A549 (cell line): ENCODE measurements at regions not wholly inside any gene's neighbourhood (a gene's known extent, or its start where the extent isn't known, plus 50 kb on each side); places are given as distances from the start of the nearest gene placed in this dataset.

ENCODE experiments used
- CEBPB ChIP-seq, 2 experiments: fragments of >200 bp in 1 of 2; sonication (Bioruptor Twin) in 1 of 2; formaldehyde crosslinking in 1 of 2; IDR thresholded peaks; 2 replicates each; pipeline ENCODE4 v1.6.1; 2012 to 2016
- KDM1A ChIP-seq: fragments of 200-600 bp; sonication (generic); IDR thresholded peaks from 2 replicates; pipeline ENCODE4 v1.6.1; 2016; ENCODE audit warnings: low read depth, mild to moderate bottlenecking
- TF ChIP-seq, protein P1 (sequence below): fragments of 450-650 bp; IDR thresholded peaks from 2 replicates; pipeline ENCODE4 v1.6.1; 2014; ENCODE audit warnings: antibody characterized with exemption
- TF ChIP-seq, protein P2 (sequence below): fragments of 200-600 bp; sonication (generic); IDR thresholded peaks from 2 replicates; pipeline ENCODE4 v1.6.1; 2016; ENCODE audit warnings: antibody characterized with exemption, mild to moderate bottlenecking, moderate library complexity

DNA sequence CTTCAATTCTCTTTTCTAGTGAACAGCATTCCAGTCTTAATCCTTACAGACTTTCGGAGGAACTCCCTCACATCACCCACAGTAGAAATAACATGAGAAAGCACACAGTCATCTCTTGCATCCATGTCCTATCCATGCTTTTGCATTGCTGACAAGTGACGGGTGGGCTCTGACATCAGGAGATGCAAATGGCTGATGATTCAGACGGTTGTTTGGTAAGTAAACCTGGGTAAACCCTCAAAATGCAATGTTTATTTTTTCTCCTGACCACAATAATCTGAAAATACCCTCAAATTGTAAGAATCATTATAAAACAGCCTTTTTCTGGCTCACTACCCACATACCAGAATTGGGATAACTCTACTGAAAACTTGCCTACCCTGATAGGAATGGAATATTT, 792.0 kb downstream of the MAFB start:
- TF ChIP-seq, protein P1, sequence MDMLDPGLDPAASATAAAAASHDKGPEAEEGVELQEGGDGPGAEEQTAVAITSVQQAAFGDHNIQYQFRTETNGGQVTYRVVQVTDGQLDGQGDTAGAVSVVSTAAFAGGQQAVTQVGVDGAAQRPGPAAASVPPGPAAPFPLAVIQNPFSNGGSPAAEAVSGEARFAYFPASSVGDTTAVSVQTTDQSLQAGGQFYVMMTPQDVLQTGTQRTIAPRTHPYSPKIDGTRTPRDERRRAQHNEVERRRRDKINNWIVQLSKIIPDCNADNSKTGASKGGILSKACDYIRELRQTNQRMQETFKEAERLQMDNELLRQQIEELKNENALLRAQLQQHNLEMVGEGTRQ: no peak
- TF ChIP-seq KDM1A (no peak), CEBPB (IDR thresholded peaks at IDR 0.05) (no peak)
- TF ChIP-seq, protein P2, sequence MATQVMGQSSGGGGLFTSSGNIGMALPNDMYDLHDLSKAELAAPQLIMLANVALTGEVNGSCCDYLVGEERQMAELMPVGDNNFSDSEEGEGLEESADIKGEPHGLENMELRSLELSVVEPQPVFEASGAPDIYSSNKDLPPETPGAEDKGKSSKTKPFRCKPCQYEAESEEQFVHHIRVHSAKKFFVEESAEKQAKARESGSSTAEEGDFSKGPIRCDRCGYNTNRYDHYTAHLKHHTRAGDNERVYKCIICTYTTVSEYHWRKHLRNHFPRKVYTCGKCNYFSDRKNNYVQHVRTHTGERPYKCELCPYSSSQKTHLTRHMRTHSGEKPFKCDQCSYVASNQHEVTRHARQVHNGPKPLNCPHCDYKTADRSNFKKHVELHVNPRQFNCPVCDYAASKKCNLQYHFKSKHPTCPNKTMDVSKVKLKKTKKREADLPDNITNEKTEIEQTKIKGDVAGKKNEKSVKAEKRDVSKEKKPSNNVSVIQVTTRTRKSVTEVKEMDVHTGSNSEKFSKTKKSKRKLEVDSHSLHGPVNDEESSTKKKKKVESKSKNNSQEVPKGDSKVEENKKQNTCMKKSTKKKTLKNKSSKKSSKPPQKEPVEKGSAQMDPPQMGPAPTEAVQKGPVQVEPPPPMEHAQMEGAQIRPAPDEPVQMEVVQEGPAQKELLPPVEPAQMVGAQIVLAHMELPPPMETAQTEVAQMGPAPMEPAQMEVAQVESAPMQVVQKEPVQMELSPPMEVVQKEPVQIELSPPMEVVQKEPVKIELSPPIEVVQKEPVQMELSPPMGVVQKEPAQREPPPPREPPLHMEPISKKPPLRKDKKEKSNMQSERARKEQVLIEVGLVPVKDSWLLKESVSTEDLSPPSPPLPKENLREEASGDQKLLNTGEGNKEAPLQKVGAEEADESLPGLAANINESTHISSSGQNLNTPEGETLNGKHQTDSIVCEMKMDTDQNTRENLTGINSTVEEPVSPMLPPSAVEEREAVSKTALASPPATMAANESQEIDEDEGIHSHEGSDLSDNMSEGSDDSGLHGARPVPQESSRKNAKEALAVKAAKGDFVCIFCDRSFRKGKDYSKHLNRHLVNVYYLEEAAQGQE: no peak
